HCT116 (cell line): ENCODE measurements at regions not wholly inside any gene's neighbourhood (a gene's known extent, or its start where the extent isn't known, plus 50 kb on each side); places are given as distances from the start of the nearest gene placed in this dataset.
"Not testable (repeated sequence)": the region's sequence is repeated elsewhere in the genome, so short reads cannot be mapped to it uniquely, and the experiment has no call there.

ENCODE experiments used
- ATAC-seq: fragments of 200-7000 bp; cut with Tn5 transposase; 2 replicates; pipeline ENCODE4 v1.9.1; 2020; ENCODE audit warnings: mild to moderate bottlenecking, moderate library complexity
- BruUV-seq: library from RNA; stranded (reverse); fragments of 400-500 nt; replicated peaks from 2 replicates; lab custom pipeline; 2021; lab: Mats Ljungman, UMichigan
- CTCF ChIA-PET: fragments of 300-600 bp; sonication (Branson Sonifier 250); formaldehyde crosslinking; loops from one replicate; lab custom pipeline; 2021; ENCODE audit warnings: antibody characterized with exemption; lab: Charles Lee
- POLR2A ChIA-PET: fragments of 300-600, 350-600 bp; sonication (Branson Sonifier 250); formaldehyde crosslinking; loops from one replicate; lab custom pipeline; 2021; ENCODE audit warnings: antibody characterized with exemption; lab: Charles Lee
- RAD21 ChIA-PET, 2 experiments: fragments of 300-600 bp; sonication (Branson Sonifier 250); formaldehyde crosslinking; loops; one replicate each; lab custom pipeline; 2023; ENCODE audit warnings: low total read pairs in 2 of 2; ENCODE audit not compliant: uncharacterized antibody in 2 of 2, unreplicated experiment in 2 of 2, low non-redundant PET in 1 of 2; lab: Charles Lee
- DNase-seq: peaks from one replicate; pipeline ENCODE4 v3.0.0-alpha.2; 2010; ENCODE audit warnings: low read depth, low spot score
- H2AFZ ChIP-seq: fragments of 200-600 bp; shearing (Covaris generic), sonication (generic); 2 replicates; pipeline ENCODE4 v1.6.1; 2017; ENCODE audit warnings: low read depth, mixed run types, mixed read lengths, antibody characterized with exemption, low read length; ENCODE audit not compliant: poor library complexity, severe bottlenecking
- H3K27ac ChIP-seq: 2 replicates; pipeline ENCODE4 v1.5.1; 2012; ENCODE audit warnings: low read depth, low read length
- H3K27me3 ChIP-seq: fragments of 200-600 bp; sonication (generic); 2 replicates; pipeline ENCODE4 v1.6.1; 2016; ENCODE audit warnings: mixed run types, low read length, mixed read lengths; ENCODE audit not compliant: insufficient read depth
- H3K36me3 ChIP-seq, 2 experiments: fragments of 200-500 bp in 1 of 2; fragments of 200-600 bp in 1 of 2; sonication (Bioruptor generic) in 1 of 2; sonication (generic) in 1 of 2; 2 replicates each; pipeline versions ENCODE4 v1.5.1 to v1.6.1; 2014 to 2016; ENCODE audit warnings: low read length in 2 of 2, inconsistent platforms in 1 of 2, mixed read lengths in 1 of 2, mixed run types in 1 of 2; ENCODE audit not compliant: insufficient read depth in 2 of 2, control insufficient read depth in 1 of 2
- H3K4me1 ChIP-seq, 2 experiments: fragments of 200-600 bp in 1 of 2; sonication (generic) in 1 of 2; 2 replicates each; pipeline versions ENCODE4 v1.5.1 to v1.6.1; 2012 to 2017; ENCODE audit warnings: low read length in 2 of 2, inconsistent platforms in 1 of 2, mild to moderate bottlenecking in 1 of 2, mixed read lengths in 1 of 2, mixed run types in 1 of 2, moderate library complexity in 1 of 2; ENCODE audit not compliant: insufficient read depth in 2 of 2, control insufficient read depth in 1 of 2
- H3K4me2 ChIP-seq: fragments of 200-600 bp; sonication (generic); 2 replicates; pipeline ENCODE4 v1.6.1; 2017; ENCODE audit warnings: mixed run types, low read length, mixed read lengths
- H3K4me3 ChIP-seq, 2 experiments: fragments of 200-600 bp in 1 of 2; sonication (generic) in 1 of 2; replicated peaks in 1 of 2; 2 replicates each; pipeline ENCODE4 v1.5.1; 2011 to 2016; ENCODE audit warnings: low read length in 2 of 2, control low read depth in 1 of 2, low read depth in 1 of 2, mild to moderate bottlenecking in 1 of 2, mixed read lengths in 1 of 2, mixed run types in 1 of 2
- H3K79me2 ChIP-seq: fragments of 200-600 bp; sonication (generic); 2 replicates; pipeline ENCODE4 v1.6.1; 2017; ENCODE audit warnings: mild to moderate bottlenecking, mixed run types, low read length, moderate library complexity, mixed read lengths; ENCODE audit not compliant: insufficient read depth
- H3K9ac ChIP-seq: fragments of 200-600 bp; sonication (generic); 2 replicates; pipeline ENCODE4 v1.6.1; 2016; ENCODE audit warnings: low read length, mixed read lengths
- H3K9me2 ChIP-seq: fragments of 200-600 bp; sonication (generic), shearing (Covaris generic); 2 replicates; pipeline ENCODE4 v1.6.1; 2017; ENCODE audit warnings: mixed run types, mild to moderate bottlenecking, moderate library complexity; ENCODE audit not compliant: insufficient read depth
- H3K9me3 ChIP-seq, 2 experiments: fragments of 200-500 bp in 1 of 2; fragments of 200-600 bp in 1 of 2; sonication (Bioruptor generic) in 1 of 2; sonication (generic) in 1 of 2; 2 replicates each; pipeline ENCODE4 v1.6.1; 2014 to 2017; ENCODE audit warnings: low read length in 2 of 2, mixed read lengths in 2 of 2, inconsistent platforms in 1 of 2, low read depth in 1 of 2, mild to moderate bottlenecking in 1 of 2, mixed run types in 1 of 2, moderate library complexity in 1 of 2; ENCODE audit not compliant: control insufficient read depth in 1 of 2, insufficient read depth in 1 of 2
- H4K20me1 ChIP-seq: fragments of 200-600 bp; sonication (generic), shearing (Covaris generic); 2 replicates; pipeline ENCODE4 v1.6.1; 2017; ENCODE audit warnings: mixed run types, mild to moderate bottlenecking, moderate library complexity; ENCODE audit not compliant: insufficient read depth
- ATF3 ChIP-seq: IDR thresholded peaks from 2 replicates; pipeline ENCODE4 v1.6.1; 2012
- CEBPB ChIP-seq: IDR thresholded peaks from 2 replicates; pipeline ENCODE4 v1.6.1; 2012; ENCODE audit warnings: low read depth
- EZH2 ChIP-seq: fragments of 200-600 bp; sonication (generic); IDR thresholded peaks from 2 replicates; pipeline ENCODE4 v1.6.1; 2017; ENCODE audit warnings: antibody characterized with exemption, mixed run types
- EZH2phosphoT487 ChIP-seq: fragments of 200-600 bp; IDR thresholded peaks from 2 replicates; pipeline ENCODE4 v1.6.1; 2018; ENCODE audit warnings: antibody characterized with exemption, borderline replicate concordance
- FOSL1 ChIP-seq: IDR thresholded peaks from 2 replicates; pipeline ENCODE4 v1.6.1; 2012; ENCODE audit warnings: low read depth
- SIN3A ChIP-seq: IDR thresholded peaks from 2 replicates; pipeline ENCODE4 v1.6.1; 2012; ENCODE audit warnings: low read depth
- SP1 ChIP-seq: IDR thresholded peaks from 2 replicates; pipeline ENCODE4 v1.6.1; 2012; ENCODE audit warnings: low read depth
- SRF ChIP-seq: IDR thresholded peaks from 2 replicates; pipeline ENCODE4 v1.6.1; 2012; ENCODE audit warnings: low read depth
- TCF7L2 ChIP-seq: IDR thresholded peaks from 2 replicates; pipeline ENCODE4 v1.7.0; 2011; ENCODE audit warnings: borderline replicate concordance, inconsistent platforms; ENCODE audit not compliant: insufficient read depth, insufficient read length; ENCODE audit errors: extremely low read depth
- ZFX ChIP-seq: fragments of 450-650 bp; IDR thresholded peaks from 2 replicates; pipeline ENCODE4 v1.6.1; 2017
- ZNF274 ChIP-seq: fragments of 200-500 bp; sonication (Bioruptor generic); IDR thresholded peaks from 2 replicates; pipeline ENCODE4 v1.6.1; 2014; ENCODE audit warnings: mild to moderate bottlenecking, low read depth, low read length, inconsistent platforms
- intact Hi-C: fragments of 100-400 bp; cut with micrococcal nuclease; formaldehyde crosslinking; loops from 2 replicates; pipeline ENCODE4 v1.10.0; 2022

DNA sequence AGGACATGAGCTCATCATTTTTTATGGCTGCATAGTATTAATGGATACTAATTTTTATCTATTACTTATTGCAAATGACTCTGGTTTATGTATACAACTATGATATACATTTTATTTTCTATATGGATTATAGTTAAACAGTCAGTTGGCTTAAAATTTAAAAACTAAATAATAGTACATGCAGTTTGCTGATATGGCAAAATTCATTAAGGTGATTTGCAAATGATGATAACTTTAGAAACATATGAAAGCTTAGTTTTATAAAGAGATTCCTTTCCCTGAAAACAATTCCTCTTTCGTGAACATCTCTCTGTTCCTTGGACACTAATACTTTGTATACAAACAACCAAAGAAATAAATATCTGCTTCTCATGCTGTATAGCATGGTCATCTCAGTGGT lies 165.5 kb upstream of the SEMA3E start:
- H2AFZ ChIP-seq, result no peak overlapping the region
- H3K9ac ChIP-seq, result no peak overlapping the region
- H4K20me1 ChIP-seq, result no peaks in the 10 kb centered on the region
- H3K27ac ChIP-seq, result no peak overlapping the region
- H3K9me2 ChIP-seq, result no peaks in the 10 kb centered on the region
- no peaks in the 10 kb centered on the region for H3K27me3 ChIP-seq
- DNase-seq, result no peak
- no peak for TF ChIP-seq ATF3
- no peak for TF ChIP-seq ZNF274
- no peak for TF ChIP-seq FOSL1
- no peak for TF ChIP-seq SP1
- TF ChIP-seq EZH2phosphoT487, result no peak
- no peak for TF ChIP-seq SIN3A
- no peak for TF ChIP-seq SRF
- no peak for TF ChIP-seq CEBPB
- TF ChIP-seq EZH2, result no peak
- no peak for TF ChIP-seq ZFX
- TF ChIP-seq TCF7L2, result no peak
- H3K4me2 ChIP-seq, result no peak overlapping the region
- intact Hi-C loops, result no loop called here
- H3K4me3 ChIP-seq, result no peak overlapping the region
- H3K4me1 ChIP-seq, result no peaks in the 10 kb centered on the region
- POLR2A ChIA-PET, result no interaction called here
- H3K9me3 ChIP-seq, result no peaks in the 10 kb centered on the region
- CTCF ChIA-PET, result no interaction called here
- no peaks in the 10 kb centered on the region for H3K36me3 ChIP-seq
- no peaks in the 10 kb centered on the region for H3K79me2 ChIP-seq
- RAD21 ChIA-PET, result no interaction called here
- ATAC-seq, result no peak
- no TSS peak for BruUV-seq

GRCh38 chr7:83812563-83812962 lies 163.6 kb upstream of the SEMA3E start:
- BruUV-seq, H2AFZ ChIP-seq, H3K27me3 ChIP-seq, H3K4me1 ChIP-seq, H3K79me2 ChIP-seq, CTCF ChIA-PET, H3K9me3 ChIP-seq, ATAC-seq, POLR2A ChIA-PET, H3K36me3 ChIP-seq, H4K20me1 ChIP-seq, H3K9ac ChIP-seq, DNase-seq, H3K9me2 ChIP-seq, H3K4me3 ChIP-seq, H3K4me2 ChIP-seq, intact Hi-C loops, RAD21 ChIA-PET, H3K27ac ChIP-seq: not testable (repeated sequence)
